ENCODE measurements at regions not wholly inside any gene's neighbourhood (a gene's known extent, or its start where the extent isn't known, plus 50 kb on each side); places are given as distances from the start of the nearest gene placed in this dataset.

DNA sequence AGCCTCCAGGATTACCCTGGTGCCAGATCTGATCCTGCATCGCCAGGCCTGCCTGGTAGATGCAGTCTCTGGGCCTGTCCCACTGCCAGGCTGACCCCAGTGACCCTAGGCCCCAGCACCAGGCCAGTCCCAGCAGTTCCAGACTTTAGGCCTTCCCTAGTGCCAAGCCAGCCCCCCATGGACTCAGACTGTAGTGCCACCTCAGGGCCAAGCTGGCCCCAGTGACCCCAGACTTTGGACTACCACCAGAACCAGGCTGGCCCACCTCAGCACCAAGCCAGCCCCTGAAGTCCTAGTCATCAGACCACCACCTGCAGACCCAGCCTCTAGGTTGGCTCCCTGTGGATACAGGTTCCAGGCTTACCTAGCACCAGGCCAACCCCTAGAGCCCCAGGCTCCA lies 142.5 kb downstream of the PJA2 start:
- no peaks in the 10 kb centered on the region for H3K4me1 Mint-ChIP-seq (ENCODE audit: low read depth, unreplicated experiment)
- no peak overlapping the region for H3K27ac Mint-ChIP-seq (ENCODE audit: unreplicated experiment)
- intact Hi-C loops (cut with micrococcal nuclease; ENCODE audit: unreplicated experiment), result no loop called here
- H3K4me3 Mint-ChIP-seq (ENCODE audit: low read depth, unreplicated experiment), result no peak overlapping the region
- no peaks in the 10 kb centered on the region for H3K27me3 Mint-ChIP-seq (ENCODE audit: unreplicated experiment)
- no peaks in the 10 kb centered on the region for H3K9me3 Mint-ChIP-seq (ENCODE audit: low read depth, unreplicated experiment)
- BruUV-seq (replicated peaks), result no TSS peak
- DNase-seq, result no peak
- H3K36me3 Mint-ChIP-seq (ENCODE audit: insufficient read depth, unreplicated experiment), result no peaks in the 10 kb centered on the region
- CTCF ChIA-PET, result no interaction called here
- TF ChIP-seq, protein P1, sequence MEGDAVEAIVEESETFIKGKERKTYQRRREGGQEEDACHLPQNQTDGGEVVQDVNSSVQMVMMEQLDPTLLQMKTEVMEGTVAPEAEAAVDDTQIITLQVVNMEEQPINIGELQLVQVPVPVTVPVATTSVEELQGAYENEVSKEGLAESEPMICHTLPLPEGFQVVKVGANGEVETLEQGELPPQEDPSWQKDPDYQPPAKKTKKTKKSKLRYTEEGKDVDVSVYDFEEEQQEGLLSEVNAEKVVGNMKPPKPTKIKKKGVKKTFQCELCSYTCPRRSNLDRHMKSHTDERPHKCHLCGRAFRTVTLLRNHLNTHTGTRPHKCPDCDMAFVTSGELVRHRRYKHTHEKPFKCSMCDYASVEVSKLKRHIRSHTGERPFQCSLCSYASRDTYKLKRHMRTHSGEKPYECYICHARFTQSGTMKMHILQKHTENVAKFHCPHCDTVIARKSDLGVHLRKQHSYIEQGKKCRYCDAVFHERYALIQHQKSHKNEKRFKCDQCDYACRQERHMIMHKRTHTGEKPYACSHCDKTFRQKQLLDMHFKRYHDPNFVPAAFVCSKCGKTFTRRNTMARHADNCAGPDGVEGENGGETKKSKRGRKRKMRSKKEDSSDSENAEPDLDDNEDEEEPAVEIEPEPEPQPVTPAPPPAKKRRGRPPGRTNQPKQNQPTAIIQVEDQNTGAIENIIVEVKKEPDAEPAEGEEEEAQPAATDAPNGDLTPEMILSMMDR (IDR thresholded peaks at IDR 0.05; ENCODE audit: unreplicated experiment), result no peak

DNA sequence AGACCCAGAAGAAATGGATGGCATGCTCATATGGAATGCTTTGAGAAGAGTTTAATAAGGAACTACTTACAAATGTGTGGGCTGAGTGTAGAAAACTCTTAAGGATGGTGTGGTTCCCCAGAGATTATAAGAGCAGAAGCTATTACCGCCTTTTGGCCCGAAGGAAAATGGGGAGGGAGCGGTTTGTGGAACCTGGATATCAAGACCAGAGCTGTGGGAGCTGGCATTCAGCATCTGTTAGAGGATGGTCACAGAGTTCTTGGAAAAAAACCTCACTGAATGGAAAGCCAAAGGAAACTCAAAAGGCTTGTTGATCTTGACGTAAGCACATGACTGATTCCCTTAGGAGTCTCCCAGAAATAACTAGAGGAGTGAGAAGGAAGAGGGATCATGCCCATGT lies 151.0 kb downstream of the PJA2 start:
- no peaks in the 10 kb centered on the region for H3K9me3 Mint-ChIP-seq (ENCODE audit: low read depth, unreplicated experiment)
- TF ChIP-seq, protein P1 (IDR thresholded peaks at IDR 0.05; ENCODE audit: unreplicated experiment), result no peak
- H3K36me3 Mint-ChIP-seq (ENCODE audit: insufficient read depth, unreplicated experiment), result no peaks in the 10 kb centered on the region
- H3K4me3 Mint-ChIP-seq (ENCODE audit: low read depth, unreplicated experiment), result no peak overlapping the region
- DNase-seq, result no peak
- no peaks in the 10 kb centered on the region for H3K4me1 Mint-ChIP-seq (ENCODE audit: low read depth, unreplicated experiment)
- H3K27ac Mint-ChIP-seq (ENCODE audit: unreplicated experiment), result no peak overlapping the region
- BruUV-seq (replicated peaks), result no TSS peak
- intact Hi-C loops (cut with micrococcal nuclease; ENCODE audit: unreplicated experiment), result no loop called here
- no peaks in the 10 kb centered on the region for H3K27me3 Mint-ChIP-seq (ENCODE audit: unreplicated experiment)
- CTCF ChIA-PET, result interaction anchor here (0.6 kb wide), 1 partner anchor 26 kb away, joined by 3 read pairs; no protein-coding TSS in a partner anchor

DNA sequence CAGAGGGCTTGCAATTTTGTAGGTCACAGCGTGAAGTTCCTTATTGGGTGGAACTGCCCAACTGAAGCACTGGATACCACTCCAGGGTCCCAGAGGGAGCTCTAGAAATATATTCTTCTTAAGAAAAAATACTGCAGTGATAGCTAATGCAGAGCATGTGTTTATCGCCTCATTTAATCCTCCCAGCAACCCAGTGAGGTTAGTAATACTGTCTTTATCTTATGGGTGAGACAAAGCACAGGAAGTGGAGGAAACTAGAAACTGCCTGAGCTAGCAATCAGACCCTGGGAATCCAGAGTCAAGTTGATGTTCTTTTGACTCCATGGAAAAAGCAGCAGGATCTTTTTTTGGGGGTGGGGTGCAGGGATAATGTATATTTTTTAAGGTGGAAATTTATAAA lies 153.3 kb downstream of the PJA2 start:
- H3K27me3 Mint-ChIP-seq (ENCODE audit: unreplicated experiment), result no peaks in the 10 kb centered on the region
- DNase-seq, result no peak
- BruUV-seq (replicated peaks), result no TSS peak
- intact Hi-C loops (cut with micrococcal nuclease; ENCODE audit: unreplicated experiment), result no loop called here
- TF ChIP-seq, protein P1 (IDR thresholded peaks at IDR 0.05; ENCODE audit: unreplicated experiment), result no peak
- H3K27ac Mint-ChIP-seq (ENCODE audit: unreplicated experiment), result no peak overlapping the region
- H3K4me3 Mint-ChIP-seq (ENCODE audit: low read depth, unreplicated experiment), result no peak overlapping the region
- CTCF ChIA-PET, result no interaction called here
- H3K4me1 Mint-ChIP-seq (ENCODE audit: low read depth, unreplicated experiment), result no peaks in the 10 kb centered on the region
- no peaks in the 10 kb centered on the region for H3K9me3 Mint-ChIP-seq (ENCODE audit: low read depth, unreplicated experiment)
- no peaks in the 10 kb centered on the region for H3K36me3 Mint-ChIP-seq (ENCODE audit: insufficient read depth, unreplicated experiment)

DNA sequence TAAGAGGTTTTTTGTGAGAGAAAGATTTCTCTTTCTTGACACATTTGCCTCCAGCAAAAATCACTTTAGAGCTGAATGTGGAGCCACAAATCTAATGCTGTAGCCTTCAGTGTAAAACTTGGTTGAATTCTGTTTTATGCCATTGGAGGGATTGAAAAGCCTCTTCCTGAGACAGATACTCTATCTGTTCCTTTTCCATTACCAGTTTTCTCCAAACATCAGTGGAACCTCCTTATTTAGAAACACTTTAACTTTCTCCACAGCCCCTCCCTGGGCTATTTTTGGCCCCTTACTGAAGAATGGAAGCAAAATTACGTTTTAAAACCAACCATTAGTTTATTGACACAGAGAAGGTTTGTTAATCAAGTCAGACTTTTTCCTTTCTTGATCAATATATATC lies 155.3 kb downstream of the PJA2 start:
- intact Hi-C loops (cut with micrococcal nuclease; ENCODE audit: unreplicated experiment), result no loop called here
- TF ChIP-seq, protein P1 (IDR thresholded peaks at IDR 0.05; ENCODE audit: unreplicated experiment), result no peak
- no TSS peak for BruUV-seq (replicated peaks)
- CTCF ChIA-PET, result no interaction called here
- no peaks in the 10 kb centered on the region for H3K9me3 Mint-ChIP-seq (ENCODE audit: low read depth, unreplicated experiment)
- no peaks in the 10 kb centered on the region for H3K27me3 Mint-ChIP-seq (ENCODE audit: unreplicated experiment)
- H3K4me3 Mint-ChIP-seq (ENCODE audit: low read depth, unreplicated experiment), result no peak overlapping the region
- DNase-seq, result no peak
- H3K36me3 Mint-ChIP-seq (ENCODE audit: insufficient read depth, unreplicated experiment), result no peaks in the 10 kb centered on the region
- no peaks in the 10 kb centered on the region for H3K4me1 Mint-ChIP-seq (ENCODE audit: low read depth, unreplicated experiment)
- no peak overlapping the region for H3K27ac Mint-ChIP-seq (ENCODE audit: unreplicated experiment)

DNA sequence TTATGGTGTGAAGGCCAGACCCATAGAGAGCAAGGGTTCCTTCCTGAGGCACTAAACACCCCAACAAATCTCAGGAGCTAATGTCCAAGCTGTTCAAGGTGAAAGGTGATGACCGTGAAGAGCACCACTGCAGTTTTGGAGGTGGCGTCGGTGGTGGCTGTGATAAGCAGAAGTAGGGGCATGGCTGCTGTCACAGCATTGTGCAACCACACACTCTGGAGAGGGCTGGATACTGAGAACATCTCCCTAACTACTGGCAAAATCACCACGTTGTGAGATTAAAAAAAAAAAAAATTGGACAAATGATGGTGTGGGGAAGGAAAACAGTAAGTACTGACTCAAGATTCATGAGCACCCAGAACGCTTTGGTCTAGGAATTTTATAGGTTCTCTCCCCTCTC lies 156.5 kb downstream of the PJA2 start:
- no TSS peak for BruUV-seq (replicated peaks)
- no peak for DNase-seq
- TF ChIP-seq, protein P1 (IDR thresholded peaks at IDR 0.05; ENCODE audit: unreplicated experiment), result no peak
- Mint-ChIP-seq H3K4me3 (ENCODE audit: low read depth, unreplicated experiment) (no peak overlapping the region), H3K27me3 (ENCODE audit: unreplicated experiment) (no peaks in the 10 kb centered on the region), H3K36me3 (ENCODE audit: insufficient read depth, unreplicated experiment) (no peaks in the 10 kb centered on the region), H3K9me3 (ENCODE audit: low read depth, unreplicated experiment) (no peaks in the 10 kb centered on the region), H3K27ac (ENCODE audit: unreplicated experiment) (no peak overlapping the region), H3K4me1 (ENCODE audit: low read depth, unreplicated experiment) (no peaks in the 10 kb centered on the region)
- intact Hi-C loops (cut with micrococcal nuclease; ENCODE audit: unreplicated experiment), result no loop called here
- CTCF ChIA-PET, result no interaction called here

All from Calu3 (cell line).